A673 (cell line): ENCODE measurements at regions not wholly inside any gene's neighbourhood (a gene's known extent, or its start where the extent isn't known, plus 50 kb on each side); places are given as distances from the start of the nearest gene placed in this dataset.
"Not testable (repeated sequence)": the region's sequence is repeated elsewhere in the genome, so short reads cannot be mapped to it uniquely, and the experiment has no call there.

Experiments used
- BruUV-seq: library from RNA; stranded (reverse); fragments of 400-500 nt; replicated peaks from 2 replicates; lab custom pipeline; 2021; lab: Mats Ljungman, UMichigan
- CTCF ChIA-PET: fragments of 300-600 bp; sonication (Branson Sonifier 250); formaldehyde crosslinking; loops from one replicate; lab custom pipeline; 2022; ENCODE audit warnings: antibody characterized with exemption; lab: Charles Lee
- POLR2A ChIA-PET: fragments of 300-600 bp; sonication (Branson Sonifier 250); formaldehyde crosslinking; loops from one replicate; lab custom pipeline; 2022; ENCODE audit warnings: antibody characterized with exemption; ENCODE audit not compliant: low non-redundant PET; lab: Charles Lee
- DNase-seq: peaks from one replicate; pipeline ENCODE4 v3.0.0-alpha.2; 2015; ENCODE audit warnings: low spot score
- H3K27ac ChIP-seq: fragments of 200-600 bp; sonication (generic); 2 replicates; pipeline ENCODE4 v1.5.1; 2016; ENCODE audit warnings: mixed run types, low read depth, mild to moderate bottlenecking, mixed read lengths, antibody characterized with exemption, low read length; ENCODE audit not compliant: poor library complexity, severe bottlenecking
- H3K27me3 ChIP-seq: fragments of 200-600 bp; sonication (generic); replicated peaks from 2 replicates; pipeline ENCODE4 v1.6.1; 2017; ENCODE audit warnings: mixed run types, low read depth, mild to moderate bottlenecking, mixed read lengths, antibody characterized with exemption, low read length; ENCODE audit not compliant: insufficient read depth, poor library complexity
- H3K36me3 ChIP-seq: fragments of 200-600 bp; sonication (generic); 2 replicates; pipeline ENCODE4 v1.6.1; 2016; ENCODE audit warnings: mixed run types, mild to moderate bottlenecking, mixed read lengths, antibody characterized with exemption, low read length; ENCODE audit not compliant: insufficient read depth, poor library complexity, severe bottlenecking
- H3K4me1 ChIP-seq: fragments of 200-600 bp; sonication (generic); 2 replicates; pipeline ENCODE4 v1.6.1; 2017; ENCODE audit warnings: mixed run types, mild to moderate bottlenecking, mixed read lengths, antibody characterized with exemption, low read length; ENCODE audit not compliant: insufficient read depth, poor library complexity, severe bottlenecking
- H3K4me3 ChIP-seq: fragments of 200-600 bp; sonication (generic); 2 replicates; pipeline ENCODE4 v1.5.1; 2016; ENCODE audit warnings: low read depth, mixed run types, mild to moderate bottlenecking, mixed read lengths, low read length; ENCODE audit not compliant: poor library complexity, severe bottlenecking
- H3K9me3 ChIP-seq: fragments of 200-600 bp; sonication (generic); 2 replicates; pipeline ENCODE4 v1.6.1; 2016; ENCODE audit warnings: mixed run types, low read depth, mild to moderate bottlenecking, mixed read lengths, antibody characterized with exemption, low read length; ENCODE audit not compliant: poor library complexity, severe bottlenecking
- CTCF ChIP-seq: fragments of 300-800, 200-600 bp; sonication (generic); conservative IDR thresholded peaks from 2 replicates; pipeline ENCODE4 v1.5.1; 2017; ENCODE audit warnings: low read depth, mild to moderate bottlenecking, antibody characterized with exemption, low read length, moderate library complexity, mixed read lengths
- EZH2 ChIP-seq: fragments of 200-600 bp; sonication (generic); IDR thresholded peaks from 2 replicates; pipeline ENCODE4 v1.6.1; 2017; ENCODE audit warnings: borderline replicate concordance, low read depth, mild to moderate bottlenecking, mixed read lengths, antibody characterized with exemption, low read length; ENCODE audit not compliant: poor library complexity, severe bottlenecking
- intact Hi-C: fragments of 100-400 bp; cut with micrococcal nuclease; formaldehyde crosslinking; loops from one replicate; pipeline ENCODE4 v1.10.0; 2022; ENCODE audit not compliant: unreplicated experiment

GRCh38 chr10:6840201-6840691 is 260.2 kb upstream of the PRKCQ start:
- Histone ChIP-seq H3K4me1 (peaks cover 8% of the 10 kb centered on the region), H3K36me3 (no peaks in the 10 kb centered on the region), H3K9me3 (no peaks in the 10 kb centered on the region), H3K4me3 (no peak overlapping the region), H3K27me3 (no peaks in the 10 kb centered on the region), H3K27ac (no peak overlapping the region)
- BruUV-seq = no TSS peak
- TF ChIP-seq EZH2 = no peak
- TF ChIP-seq CTCF = no peak
- POLR2A ChIA-PET = interaction anchor here (0.6 kb wide), 1 partner anchor 24 kb away, joined by 4 read pairs; no protein-coding TSS in a partner anchor
- intact Hi-C loops = loop anchor here (10.0 kb wide), 1 partner anchor 575 kb away; the partner anchor contains the start of gene SFMBT2
- CTCF ChIA-PET = no interaction called here
- peak; percentile 7 for DNase-seq

GRCh38 chr10:6838118-6838517 is 258.0 kb upstream of the PRKCQ start:
- ChIA-PET CTCF (interaction anchor here (0.6 to 0.7 kb wide), 2 partner anchors 140 to 571 kb away, joined by 3 to 5 read pairs; no protein-coding TSS in a partner anchor), POLR2A (no interaction called here)
- no peak overlapping the region for H3K27ac ChIP-seq
- intact Hi-C loops = no loop called here
- no TSS peak for BruUV-seq
- TF ChIP-seq EZH2 (no peak), CTCF (peak; percentile 54)
- peaks cover 8% of the 10 kb centered on the region for H3K4me1 ChIP-seq
- H3K4me3 ChIP-seq = no peak overlapping the region
- H3K27me3 ChIP-seq = no peaks in the 10 kb centered on the region
- H3K36me3 ChIP-seq = no peaks in the 10 kb centered on the region
- H3K9me3 ChIP-seq = no peaks in the 10 kb centered on the region
- peak; percentile 53 for DNase-seq

GRCh38 chr10:6833458-6834011 is 253.5 kb upstream of the PRKCQ start:
- BruUV-seq = no TSS peak
- no peak for TF ChIP-seq CTCF
- no peak for TF ChIP-seq EZH2
- intact Hi-C loops = no loop called here
- Histone ChIP-seq H3K9me3 (no peaks in the 10 kb centered on the region), H3K4me3 (no peak overlapping the region), H3K4me1 (no peaks in the 10 kb centered on the region), H3K36me3 (no peaks in the 10 kb centered on the region), H3K27ac (no peak overlapping the region), H3K27me3 (no peaks in the 10 kb centered on the region)
- CTCF ChIA-PET = no interaction called here
- no peak for DNase-seq
- POLR2A ChIA-PET = no interaction called here

- POLR2A ChIA-PET, H3K27ac ChIP-seq, H3K36me3 ChIP-seq, H3K9me3 ChIP-seq, BruUV-seq, DNase-seq, H3K4me1 ChIP-seq, CTCF ChIA-PET, H3K27me3 ChIP-seq, intact Hi-C loops, H3K4me3 ChIP-seq: not testable (repeated sequence)
These were observed 250.9 kb upstream of the PRKCQ start for GRCh38 chr10:6830981-6831380.

GRCh38 chr10:6824793-6825192 is 244.7 kb upstream of the PRKCQ start:
- POLR2A ChIA-PET, intact Hi-C loops, H3K4me3 ChIP-seq, H3K36me3 ChIP-seq, H3K27me3 ChIP-seq, H3K9me3 ChIP-seq, CTCF ChIA-PET, BruUV-seq, H3K4me1 ChIP-seq, H3K27ac ChIP-seq: not testable (repeated sequence)
- peak; percentile 27 for DNase-seq
